Esophagus squamous epithelium (tissue), 4 donors: ENCODE measurements at regions not wholly inside any gene's neighbourhood (a gene's known extent, or its start where the extent isn't known, plus 50 kb on each side); places are given as distances from the start of the nearest gene placed in this dataset.

Experiments used
- POLR2A ChIP-seq, 4 donors: fragments of 450-650 bp; IDR thresholded peaks; one replicate each; pipeline ENCODE4 v1.6.1; 2017; ENCODE audit warnings: antibody characterized with exemption in 4 of 4, mild to moderate bottlenecking in 4 of 4, moderate library complexity in 3 of 4
- TF ChIP-seq, protein P1 (sequence below), 6 experiments: fragments of 450-650 bp in 4 of 6; fragments of 200-600 bp in 2 of 6; sonication (generic) in 2 of 6; IDR thresholded peaks; one replicate each; pipeline ENCODE4 v1.5.1; 2016 to 2019; ENCODE audit warnings: antibody characterized with exemption in 6 of 6, mild to moderate bottlenecking in 4 of 6, moderate library complexity in 4 of 6

- TF ChIP-seq, protein P1, sequence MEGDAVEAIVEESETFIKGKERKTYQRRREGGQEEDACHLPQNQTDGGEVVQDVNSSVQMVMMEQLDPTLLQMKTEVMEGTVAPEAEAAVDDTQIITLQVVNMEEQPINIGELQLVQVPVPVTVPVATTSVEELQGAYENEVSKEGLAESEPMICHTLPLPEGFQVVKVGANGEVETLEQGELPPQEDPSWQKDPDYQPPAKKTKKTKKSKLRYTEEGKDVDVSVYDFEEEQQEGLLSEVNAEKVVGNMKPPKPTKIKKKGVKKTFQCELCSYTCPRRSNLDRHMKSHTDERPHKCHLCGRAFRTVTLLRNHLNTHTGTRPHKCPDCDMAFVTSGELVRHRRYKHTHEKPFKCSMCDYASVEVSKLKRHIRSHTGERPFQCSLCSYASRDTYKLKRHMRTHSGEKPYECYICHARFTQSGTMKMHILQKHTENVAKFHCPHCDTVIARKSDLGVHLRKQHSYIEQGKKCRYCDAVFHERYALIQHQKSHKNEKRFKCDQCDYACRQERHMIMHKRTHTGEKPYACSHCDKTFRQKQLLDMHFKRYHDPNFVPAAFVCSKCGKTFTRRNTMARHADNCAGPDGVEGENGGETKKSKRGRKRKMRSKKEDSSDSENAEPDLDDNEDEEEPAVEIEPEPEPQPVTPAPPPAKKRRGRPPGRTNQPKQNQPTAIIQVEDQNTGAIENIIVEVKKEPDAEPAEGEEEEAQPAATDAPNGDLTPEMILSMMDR (IDR thresholded peaks at IDR 0.05) = no peak
- TF ChIP-seq POLR2A (IDR thresholded peaks at IDR 0.05) = no peak
Observed at GRCh38 chr5:41574391-41574790, 64.0 kb upstream of the PLCXD3 start.
